Osteoblast (primary cell): ENCODE measurements at regions not wholly inside any gene's neighbourhood (a gene's known extent, or its start where the extent isn't known, plus 50 kb on each side); places are given as distances from the start of the nearest gene placed in this dataset.

Source experiments
- DNase-seq: peaks from one replicate; pipeline ENCODE4 v3.0.0; 2011; ENCODE audit warnings: low spot score, mixed read lengths; ENCODE audit not compliant: insufficient read length; ENCODE audit errors: missing footprints
- H2AFZ ChIP-seq: 2 replicates; pipeline ENCODE4 v1.6.0; 2011; ENCODE audit warnings: mild to moderate bottlenecking, low read length
- H3K27ac ChIP-seq: 2 replicates; pipeline ENCODE4 v1.5.1; 2011; ENCODE audit warnings: mild to moderate bottlenecking, low read depth, low read length, moderate library complexity
- H3K27me3 ChIP-seq: 2 replicates; pipeline ENCODE4 v1.6.0; 2012; ENCODE audit warnings: mild to moderate bottlenecking, control low read depth, inconsistent platforms, low read length, moderate library complexity; ENCODE audit not compliant: insufficient read depth
- H3K36me3 ChIP-seq: 2 replicates; pipeline ENCODE4 v1.5.1; 2011; ENCODE audit warnings: mild to moderate bottlenecking, low read length, control low read depth, moderate library complexity; ENCODE audit not compliant: insufficient read depth
- H3K4me1 ChIP-seq: 2 replicates; pipeline ENCODE4 v1.5.1; 2011; ENCODE audit warnings: mild to moderate bottlenecking, low read length, control low read depth, moderate library complexity; ENCODE audit not compliant: insufficient read depth
- H3K4me2 ChIP-seq: 2 replicates; pipeline ENCODE4 v1.6.0; 2011; ENCODE audit warnings: mild to moderate bottlenecking, low read length; ENCODE audit not compliant: insufficient read depth
- H3K4me3 ChIP-seq: fragments of 200-600 bp; sonication (generic); 3 replicates; pipeline ENCODE4 v1.5.1; 2012; ENCODE audit warnings: mild to moderate bottlenecking, low read length, inconsistent platforms; ENCODE audit not compliant: insufficient read depth
- H3K79me2 ChIP-seq: 2 replicates; pipeline ENCODE4 v1.6.0; 2012; ENCODE audit warnings: mild to moderate bottlenecking, low read length, control low read depth, inconsistent platforms; ENCODE audit not compliant: insufficient read depth
- H3K9me3 ChIP-seq: 2 replicates; pipeline ENCODE4 v1.5.1; 2011; ENCODE audit warnings: low read depth, low read length, control low read depth
- H4K20me1 ChIP-seq: 2 replicates; pipeline ENCODE4 v1.6.0; 2012; ENCODE audit warnings: mild to moderate bottlenecking, low read length, control low read depth; ENCODE audit not compliant: insufficient read depth
- CTCF ChIP-seq: IDR thresholded peaks from 2 replicates; pipeline ENCODE4 v1.5.1; 2011; ENCODE audit warnings: mild to moderate bottlenecking, low read depth, low read length, moderate library complexity; ENCODE audit errors: extremely low read depth

DNA sequence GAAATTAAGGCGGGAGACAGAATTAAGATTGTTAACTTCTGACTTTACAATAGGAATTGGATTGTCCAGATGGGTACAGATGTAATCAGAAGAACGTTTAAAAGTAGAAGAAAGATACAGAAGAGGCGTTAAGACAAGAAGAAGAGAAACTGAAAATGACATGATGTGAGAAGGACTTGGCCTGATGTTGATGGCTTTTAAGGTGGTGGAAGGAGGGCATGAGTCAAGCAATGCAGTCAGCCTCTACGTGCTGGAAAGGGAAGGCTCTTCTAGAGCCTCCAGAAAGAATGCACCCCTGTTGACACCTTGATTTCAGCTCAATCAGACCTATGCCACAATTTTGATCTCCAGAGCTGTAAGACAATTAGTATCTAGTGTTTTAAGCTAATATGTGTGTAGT is 466.9 kb upstream of the LRRC4C start:
- Histone ChIP-seq H4K20me1 (no peaks in the 10 kb centered on the region), H3K79me2 (no peaks in the 10 kb centered on the region), H3K36me3 (no peaks in the 10 kb centered on the region), H2AFZ (no peak overlapping the region), H3K9me3 (no peaks in the 10 kb centered on the region), H3K27ac (no peak overlapping the region), H3K4me3 (no peak overlapping the region), H3K27me3 (no peaks in the 10 kb centered on the region), H3K4me1 (no peaks in the 10 kb centered on the region), H3K4me2 (no peak overlapping the region)
- no peak for TF ChIP-seq CTCF
- DNase-seq = no peak

DNA sequence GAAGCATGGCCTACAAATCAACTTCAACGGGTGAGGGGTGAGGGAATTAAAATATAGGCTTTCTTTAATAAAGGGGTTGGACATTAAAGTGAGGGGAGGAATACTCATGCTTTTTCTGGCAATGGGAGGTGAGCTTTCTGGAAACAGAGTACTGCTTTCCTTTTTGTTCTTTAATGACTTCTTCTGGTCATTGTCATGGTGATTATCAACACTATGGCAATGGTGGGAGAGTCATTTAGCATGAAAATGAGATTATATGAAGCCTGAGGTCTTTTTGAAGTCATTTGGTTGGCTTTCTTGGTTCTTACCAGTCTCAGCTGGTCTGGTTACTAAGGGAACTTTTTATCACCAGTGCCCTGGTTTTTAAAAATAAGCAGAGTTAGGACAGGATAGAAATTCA is 475.8 kb upstream of the LRRC4C start:
- Histone ChIP-seq H3K27ac (no peak overlapping the region), H3K4me2 (no peak overlapping the region), H3K79me2 (no peaks in the 10 kb centered on the region), H3K36me3 (no peaks in the 10 kb centered on the region), H2AFZ (no peak overlapping the region), H4K20me1 (no peaks in the 10 kb centered on the region), H3K4me3 (no peak overlapping the region), H3K4me1 (no peaks in the 10 kb centered on the region), H3K9me3 (no peaks in the 10 kb centered on the region), H3K27me3 (no peaks in the 10 kb centered on the region)
- no peak for DNase-seq
- no peak for TF ChIP-seq CTCF

DNA sequence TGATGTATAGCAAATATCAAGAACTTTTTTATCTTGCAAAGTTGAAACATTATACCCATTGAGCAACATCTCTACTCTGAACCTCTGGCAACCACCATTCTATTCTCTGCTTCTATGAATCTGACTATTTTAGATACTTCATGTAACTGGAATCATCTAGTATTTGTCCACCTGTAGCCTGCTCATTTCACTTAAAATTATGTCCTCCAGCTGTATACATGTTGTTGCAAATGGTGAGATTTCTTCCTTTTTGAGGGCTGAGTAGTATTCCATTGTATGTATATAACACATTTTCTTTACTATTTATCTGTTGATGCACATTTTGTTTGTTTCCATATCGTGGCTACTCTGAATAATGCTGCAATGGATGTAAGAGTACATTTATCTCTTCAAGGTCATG is 476.3 kb upstream of the LRRC4C start:
- Histone ChIP-seq H3K4me1 (no peaks in the 10 kb centered on the region), H2AFZ (no peak overlapping the region), H3K27ac (no peak overlapping the region), H3K9me3 (no peaks in the 10 kb centered on the region), H3K36me3 (no peaks in the 10 kb centered on the region), H3K27me3 (no peaks in the 10 kb centered on the region), H3K79me2 (no peaks in the 10 kb centered on the region), H3K4me2 (no peak overlapping the region), H3K4me3 (no peak overlapping the region), H4K20me1 (no peaks in the 10 kb centered on the region)
- no peak for TF ChIP-seq CTCF
- DNase-seq = no peak

DNA sequence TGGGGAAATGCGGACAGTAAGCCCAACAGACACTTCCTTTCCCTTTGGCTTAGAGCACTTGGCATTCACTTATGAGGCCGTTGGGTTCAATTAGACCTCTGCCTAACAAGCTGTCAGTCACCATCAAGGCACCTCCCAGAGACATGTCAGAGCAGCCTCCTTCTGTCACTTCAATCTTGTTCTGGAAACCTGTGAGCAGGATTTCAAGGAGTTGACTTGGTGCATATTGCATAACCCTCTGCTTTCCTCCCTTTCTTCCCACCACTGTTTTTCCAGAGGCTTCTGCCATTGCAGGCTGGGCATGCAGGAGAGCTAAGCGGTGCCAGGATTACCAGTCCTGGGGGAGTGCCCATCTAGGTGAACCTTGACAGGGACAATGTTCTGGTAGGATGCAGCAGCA is 484.2 kb upstream of the LRRC4C start:
- no peak overlapping the region for H3K4me2 ChIP-seq
- no peaks in the 10 kb centered on the region for H3K9me3 ChIP-seq
- no peaks in the 10 kb centered on the region for H3K79me2 ChIP-seq
- H4K20me1 ChIP-seq = no peaks in the 10 kb centered on the region
- no peak overlapping the region for H3K27ac ChIP-seq
- no peak for TF ChIP-seq CTCF
- H3K27me3 ChIP-seq = no peaks in the 10 kb centered on the region
- H2AFZ ChIP-seq = no peak overlapping the region
- DNase-seq = no peak
- H3K4me3 ChIP-seq = no peak overlapping the region
- H3K36me3 ChIP-seq = no peaks in the 10 kb centered on the region
- no peaks in the 10 kb centered on the region for H3K4me1 ChIP-seq
